CD4-positive, alpha-beta T cell treated with Interleukin-17A for 1 hour (primary cell): ENCODE measurements at regions not wholly inside any gene's neighbourhood (a gene's known extent, or its start where the extent isn't known, plus 50 kb on each side); places are given as distances from the start of the nearest gene placed in this dataset.

Experiments used
- DNase-seq: peaks from one replicate; pipeline ENCODE4 v3.0.0-alpha.2; 2020

DNA sequence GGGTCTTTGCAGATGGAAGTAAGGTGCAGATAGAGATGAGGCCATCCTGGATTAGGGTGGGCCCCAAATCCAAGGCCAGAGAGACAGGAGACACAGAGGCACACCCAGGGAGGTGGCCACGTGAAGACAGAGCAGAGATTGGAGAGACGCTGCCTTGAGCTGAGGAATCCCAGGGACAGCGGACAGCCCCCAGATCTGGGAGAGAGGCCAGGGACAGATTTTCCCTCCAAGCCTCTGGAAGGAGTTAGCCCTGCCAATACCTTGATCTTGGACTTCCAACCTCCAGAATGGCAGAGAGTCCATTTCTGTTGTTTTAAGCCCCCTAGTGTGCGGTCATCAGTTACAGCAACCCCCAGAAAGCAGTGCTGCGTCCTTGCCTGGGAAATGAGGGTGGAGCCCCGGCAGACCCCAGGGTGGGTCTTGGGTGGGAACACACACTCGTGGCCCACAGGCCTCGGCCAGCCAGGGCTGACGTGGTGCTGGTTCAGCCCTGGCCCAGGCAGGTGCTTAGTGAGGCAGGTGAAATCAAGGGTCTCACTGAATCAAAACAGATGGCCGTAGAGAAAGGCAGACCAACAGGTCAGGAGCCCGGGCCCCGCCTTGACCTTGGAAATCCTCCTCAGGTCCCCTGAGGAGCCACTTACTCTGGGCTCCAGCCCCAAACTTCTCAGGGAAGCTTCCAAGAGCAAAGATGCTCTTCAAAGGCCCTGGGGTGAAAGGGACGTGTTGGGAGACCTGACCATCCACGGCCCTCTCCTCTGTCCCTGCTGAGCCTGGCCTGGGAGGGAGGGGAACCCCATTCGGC is 169.3 kb downstream of the RBFOX3 start:
- no peak for DNase-seq

DNA sequence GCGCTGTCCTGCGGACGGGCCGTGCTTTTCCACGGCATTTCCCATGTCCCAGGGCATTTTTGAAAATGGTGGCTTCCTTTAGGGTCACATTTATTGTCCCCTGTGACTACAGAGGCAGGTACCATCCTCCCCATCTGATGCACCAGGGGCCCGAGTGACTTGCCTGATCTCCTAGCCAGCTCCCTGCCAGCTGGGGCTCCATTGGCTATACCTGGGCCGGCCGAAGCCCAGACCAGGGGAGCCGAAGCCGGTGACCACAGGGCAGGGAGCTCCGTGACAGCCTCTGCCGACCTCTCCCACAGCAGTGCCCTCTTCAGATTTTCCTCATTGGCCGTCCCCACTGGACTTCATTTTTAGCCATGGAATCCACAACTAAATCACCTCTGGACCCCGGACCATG is 170.6 kb downstream of the RBFOX3 start:
- no peak for DNase-seq

DNA sequence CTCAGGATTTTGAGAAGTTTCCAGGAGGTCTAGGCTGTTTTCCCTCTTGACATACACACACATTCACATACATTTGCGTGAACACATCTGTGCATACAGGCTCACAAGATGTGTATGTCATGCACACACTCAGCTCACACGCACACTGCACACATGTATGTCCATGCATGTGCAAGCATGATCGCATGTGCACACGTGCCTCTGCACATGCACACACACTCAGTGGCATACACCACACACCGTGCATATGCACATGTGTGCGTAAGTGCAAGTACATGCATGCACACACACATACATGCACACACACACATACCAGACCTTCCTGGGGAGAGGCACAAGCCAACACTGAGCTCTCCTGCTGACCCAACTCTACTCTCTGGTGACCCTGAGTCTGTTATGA is 171.4 kb downstream of the RBFOX3 start:
- DNase-seq: no peak

DNA sequence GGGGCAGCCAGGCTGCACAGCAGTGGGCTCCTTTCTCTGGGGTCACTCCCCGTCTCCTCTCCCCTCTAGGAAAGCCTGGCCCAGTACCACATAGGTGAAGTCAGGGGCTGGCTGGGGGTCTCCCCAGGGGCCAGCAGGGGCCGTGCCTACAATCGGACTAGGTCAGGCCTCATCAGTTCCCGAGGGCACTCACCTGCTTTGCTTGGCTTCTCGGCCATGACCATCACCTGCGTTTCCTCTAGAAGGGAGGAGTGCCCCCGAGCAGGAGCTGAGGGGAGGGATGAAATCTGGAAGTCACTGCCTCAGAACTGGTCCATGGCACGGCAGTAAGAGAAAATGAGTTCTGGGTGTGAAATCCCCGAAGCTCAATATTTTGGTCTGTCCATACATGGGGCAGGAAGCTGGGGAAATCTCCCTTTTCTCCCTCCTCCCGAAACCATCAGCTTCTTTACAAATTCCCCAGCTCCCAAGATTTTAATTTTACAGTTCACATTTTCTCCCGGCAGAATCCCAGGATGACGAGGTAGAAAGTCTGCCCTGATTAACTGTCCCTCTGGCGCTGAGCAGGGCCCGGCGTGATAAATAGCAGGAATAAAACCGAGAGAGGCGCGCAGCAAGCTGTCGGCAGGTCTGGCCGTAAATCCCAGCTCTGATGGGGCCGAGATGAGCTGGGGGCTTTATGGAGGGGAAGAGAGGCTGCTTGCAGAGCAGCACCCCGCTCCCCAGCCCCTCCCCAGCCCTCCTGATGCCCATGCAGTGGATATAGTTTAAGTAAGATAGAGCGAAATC is 172.1 kb downstream of the RBFOX3 start:
- DNase-seq: no peak

GRCh38 chr17:79438058-79438457 is 172.8 kb downstream of the RBFOX3 start:
- no peak for DNase-seq

- no peak for DNase-seq
These were observed 173.8 kb downstream of the RBFOX3 start for GRCh38 chr17:79437081-79437480.

DNA sequence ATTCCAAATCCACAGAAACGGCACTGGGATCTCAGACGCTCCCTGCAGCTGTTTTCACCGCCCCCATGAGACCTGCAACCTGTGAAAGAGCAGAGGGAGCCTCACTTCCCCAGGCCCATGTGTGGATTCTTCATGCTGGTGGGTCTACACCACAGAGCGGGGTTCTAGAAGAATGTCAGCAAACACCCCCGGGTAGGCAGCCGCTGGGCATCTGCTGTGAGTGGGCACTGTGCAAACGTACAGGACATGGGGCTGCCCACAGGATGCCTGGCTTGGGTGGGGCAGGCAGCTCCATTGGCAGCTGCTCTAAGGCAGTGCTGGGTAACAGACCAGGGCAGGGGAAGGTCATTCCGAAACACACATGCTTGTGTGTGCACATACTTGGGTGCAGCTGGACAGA is 174.9 kb downstream of the RBFOX3 start:
- DNase-seq: no peak

- no peak for DNase-seq
These were observed 175.6 kb downstream of the RBFOX3 start for GRCh38 chr17:79435296-79435695.

- DNase-seq: no peak
These were observed 176.6 kb downstream of the RBFOX3 start for GRCh38 chr17:79434215-79434614.

DNA sequence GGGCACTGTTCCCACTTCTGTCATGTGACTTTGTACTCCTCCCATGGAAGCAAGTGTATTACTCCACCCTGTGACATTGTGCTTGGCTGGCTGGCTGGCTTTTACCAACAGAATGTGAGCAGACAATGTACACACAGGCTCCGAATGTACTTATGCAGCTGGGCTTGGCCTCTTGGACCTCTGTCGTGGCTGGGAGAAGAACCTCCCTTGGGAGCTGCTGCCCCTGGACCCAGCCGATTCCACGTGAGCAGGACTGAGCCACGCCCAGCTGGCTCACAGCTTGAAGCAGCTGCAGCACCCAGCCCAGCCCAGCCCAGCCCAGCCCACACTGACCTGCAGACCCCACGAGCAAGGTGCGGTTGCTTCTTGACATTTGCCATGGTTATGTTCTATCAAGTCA is 177.5 kb downstream of the RBFOX3 start:
- no peak for DNase-seq

GRCh38 chr17:79431175-79431574 is 179.7 kb downstream of the RBFOX3 start:
- DNase-seq: no peak

GRCh38 chr17:79429864-79430494 is 180.9 kb downstream of the RBFOX3 start:
- DNase-seq: no peak

GRCh38 chr17:79428988-79429387 is 181.9 kb downstream of the RBFOX3 start:
- no peak for DNase-seq

GRCh38 chr17:79427621-79428539 is 183.0 kb downstream of the RBFOX3 start:
- DNase-seq: no peak

- no peak for DNase-seq
These were observed 185.2 kb downstream of the RBFOX3 start for GRCh38 chr17:79425686-79426085.

- DNase-seq: no peak
These were observed 186.2 kb downstream of the RBFOX3 start for GRCh38 chr17:79424471-79425185.

- DNase-seq: no peak
These were observed 186.9 kb downstream of the RBFOX3 start for GRCh38 chr17:79423811-79424465.

GRCh38 chr17:79422236-79422635 is 188.6 kb downstream of the RBFOX3 start:
- DNase-seq: no peak

GRCh38 chr17:79420318-79421243 is 190.3 kb downstream of the RBFOX3 start:
- DNase-seq: no peak

- no peak for DNase-seq
These were observed 193.3 kb downstream of the RBFOX3 start for GRCh38 chr17:79417476-79417988.
